Heart right ventricle (tissue), 16 donors: ENCODE measurements at regions not wholly inside any gene's neighbourhood (a gene's known extent, or its start where the extent isn't known, plus 50 kb on each side); places are given as distances from the start of the nearest gene placed in this dataset.

ENCODE experiments used
- ATAC-seq, 8 donors: fragments of 200-7000 bp; cut with Tn5 transposase; one replicate each; pipeline ENCODE4 v1.9.1; 2020; ENCODE audit warnings: mild to moderate bottlenecking in 8 of 8, moderate library complexity in 8 of 8, moderate number of reproducible peaks in 1 of 8
- DNase-seq, 2 donors: peaks; one replicate each; pipeline ENCODE4 v3.0.0-alpha.2; 2020
- H3K27ac ChIP-seq, 10 donors: fragments of 200-600 bp; sonication (generic) in 2 of 10; one replicate each; pipeline versions ENCODE4 v1.5.0 to v1.8.0; 2020 to 2022; ENCODE audit warnings: mild to moderate bottlenecking in 3 of 10
- H3K27me3 ChIP-seq, 7 donors: fragments of 200-600 bp; one replicate each; pipeline ENCODE4 v1.8.0; 2021 to 2022; ENCODE audit warnings: mild to moderate bottlenecking in 2 of 7
- H3K36me3 ChIP-seq, 9 donors: fragments of 200-600 bp; sonication (generic) in 1 of 9; one replicate each; pipeline versions ENCODE4 v1.5.0 to v1.8.0; 2020 to 2022; ENCODE audit warnings: mild to moderate bottlenecking in 2 of 9
- H3K4me1 ChIP-seq, 9 donors: fragments of 200-600 bp; sonication (generic) in 1 of 9; one replicate each; pipeline versions ENCODE4 v1.5.0 to v1.8.0; 2020 to 2022; ENCODE audit warnings: mild to moderate bottlenecking in 4 of 9
- H3K4me3 ChIP-seq, 10 donors: fragments of 200-600 bp; sonication (generic) in 2 of 10; one replicate each; pipeline versions ENCODE4 v1.5.0 to v1.8.0; 2020 to 2022; ENCODE audit warnings: mild to moderate bottlenecking in 7 of 10, moderate library complexity in 2 of 10
- H3K9me3 ChIP-seq, 11 donors: fragments of 200-600 bp in 10 of 11; sonication (generic) in 2 of 11; one replicate each; pipeline versions ENCODE4 v1.5.0 to v1.8.0; 2013 to 2022; ENCODE audit warnings: mild to moderate bottlenecking in 2 of 11, control low read depth in 1 of 11, moderate library complexity in 1 of 11
- WGBS, 2 donors: extraction: QIAGEN DNeasy Blood & Tissue Kit; methylation state at CpG; one replicate each; pipeline ENCODE4 v1.1.7; 2013; ENCODE audit warnings: inconsistent platforms in 1 of 2; 5-methylcytosine and 5-hydroxymethylcytosine counted together
- intact Hi-C, 10 donors: fragments of 100-400 bp; cut with DNase I; formaldehyde crosslinking; loops; one replicate each; pipeline versions ENCODE4 v1.11.1 to v1.14.2; 2022
- TF ChIP-seq, protein P1 (sequence below), 9 donors: fragments of 200-600 bp; sonication (generic) in 2 of 9; IDR thresholded peaks; one replicate each; pipeline versions ENCODE4 v1.5.0 to v1.8.0; 2021 to 2022; ENCODE audit warnings: antibody characterized with exemption in 9 of 9, mild to moderate bottlenecking in 5 of 9, moderate library complexity in 1 of 9
- donor health status: Arrhythmogenic right ventricular cardiomyopathy.
- donor health status: ischemic (EF 13 %, LVEDD 7.1; RV severe dilation, severe dysfunction).
- donor health status: healthy with polysubstance abuse.
- donor health status: DM: no; HTN: yes; CAD: no.
- donor health status: DM: no; HTN: no; CAD: no.
- donor health status: ischemic (EF 25% LVEDD 6.9; RV normal size, moderate dysfunction).
- donor health status: ischemic (EF 25% LVEDD 5.7; RV mildly dilated, moderate dysfunction).
- donor health status: healthy.
- donor health status: DM: yes; HTN: yes; CAD: no.
- donor health status: Ischemic cardiomyopathy.
- donor health status: ischemic (EF 35%, LVEDD 5.7; RV mildly dilated, moderate dysfunction).
- donor health status: nonischemic (EF 11% LVEDD 7.7; RV severe dilation, severe dysfunction).
- donor health status: DM: yes; HTN: yes; CAD: no.
- donor health status: PGD.
- donor health status: ischemic (EF 29% LVEDD 5.4; RV normal size, mild dysfunction).
- donor health status: nonischemic (EF 23%, LVEDD 6.1; RV moderate dilation, normal function).

DNA sequence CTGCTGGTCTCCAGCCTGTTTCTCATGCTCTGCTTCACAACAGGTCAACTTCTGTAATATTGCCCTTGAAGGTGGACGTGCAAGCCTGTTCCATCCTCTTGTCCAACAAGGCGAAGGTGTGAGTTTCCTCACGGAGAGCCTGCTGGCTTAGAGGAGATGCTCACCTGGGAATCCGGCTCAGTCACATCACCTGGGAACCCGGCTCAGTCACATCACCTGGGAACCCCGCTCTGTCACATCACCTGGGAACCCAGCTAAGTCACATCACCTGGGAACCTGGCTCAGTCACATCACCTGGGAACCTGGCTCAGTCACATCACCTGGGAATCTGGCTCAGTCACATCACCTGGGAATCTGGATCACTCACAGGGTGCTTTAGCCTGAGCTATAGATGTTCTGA is 230.1 kb downstream of the ERMARD start:
- peaks cover 0 to 1% (median 0%) of the 10 kb centered on the region in 9 donors for H3K4me1 ChIP-seq
- DNase-seq: no peak
- H3K36me3 ChIP-seq: no peaks in the 10 kb centered on the region
- H3K4me3 ChIP-seq: no peak overlapping the region
- no peak for ATAC-seq
- no peaks in the 10 kb centered on the region for H3K9me3 ChIP-seq
- H3K27ac ChIP-seq: no peak overlapping the region
- TF ChIP-seq, protein P1, sequence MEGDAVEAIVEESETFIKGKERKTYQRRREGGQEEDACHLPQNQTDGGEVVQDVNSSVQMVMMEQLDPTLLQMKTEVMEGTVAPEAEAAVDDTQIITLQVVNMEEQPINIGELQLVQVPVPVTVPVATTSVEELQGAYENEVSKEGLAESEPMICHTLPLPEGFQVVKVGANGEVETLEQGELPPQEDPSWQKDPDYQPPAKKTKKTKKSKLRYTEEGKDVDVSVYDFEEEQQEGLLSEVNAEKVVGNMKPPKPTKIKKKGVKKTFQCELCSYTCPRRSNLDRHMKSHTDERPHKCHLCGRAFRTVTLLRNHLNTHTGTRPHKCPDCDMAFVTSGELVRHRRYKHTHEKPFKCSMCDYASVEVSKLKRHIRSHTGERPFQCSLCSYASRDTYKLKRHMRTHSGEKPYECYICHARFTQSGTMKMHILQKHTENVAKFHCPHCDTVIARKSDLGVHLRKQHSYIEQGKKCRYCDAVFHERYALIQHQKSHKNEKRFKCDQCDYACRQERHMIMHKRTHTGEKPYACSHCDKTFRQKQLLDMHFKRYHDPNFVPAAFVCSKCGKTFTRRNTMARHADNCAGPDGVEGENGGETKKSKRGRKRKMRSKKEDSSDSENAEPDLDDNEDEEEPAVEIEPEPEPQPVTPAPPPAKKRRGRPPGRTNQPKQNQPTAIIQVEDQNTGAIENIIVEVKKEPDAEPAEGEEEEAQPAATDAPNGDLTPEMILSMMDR (IDR thresholded peaks at IDR 0.05): no peak
- H3K27me3 ChIP-seq: peaks cover 0 to 12% (median 0%) of the 10 kb centered on the region in 7 donors
- intact Hi-C loops: no loop called here
- WGBS, 2 donors: 89 to 92% methylated on average over 6 of the region's 6 CpGs

DNA sequence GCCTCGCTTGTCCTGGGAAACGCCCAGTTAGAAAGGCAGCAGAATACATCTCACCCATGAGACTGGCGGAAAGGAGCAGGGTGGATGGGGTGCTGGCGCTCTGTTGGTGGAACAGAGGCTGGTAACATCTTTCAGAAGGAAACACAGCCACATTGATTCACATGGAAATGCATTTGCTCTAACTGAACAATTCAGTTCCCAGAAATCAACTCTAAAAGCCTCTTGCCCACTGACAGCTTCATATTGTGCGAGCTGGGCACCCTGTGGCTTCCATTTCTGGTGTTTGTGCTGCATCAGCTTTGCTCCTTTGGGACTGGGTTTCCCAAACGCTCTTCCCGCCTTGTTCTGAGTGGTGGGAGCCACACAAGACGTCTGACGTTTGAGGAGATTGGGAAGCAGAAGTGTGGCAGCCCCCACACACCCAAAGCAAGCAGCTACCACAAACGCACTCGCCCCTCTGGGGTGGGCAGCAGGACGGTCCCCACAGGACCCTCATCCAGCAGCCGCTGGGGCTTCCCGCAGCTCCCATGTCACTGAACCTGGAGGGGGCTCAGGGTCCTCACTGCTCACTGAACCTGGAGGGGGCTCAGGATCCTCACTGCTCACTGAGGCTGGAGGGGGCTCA is 229.5 kb downstream of the ERMARD start:
- DNase-seq: no peak

GRCh38 chr6:169979873-169980432 is 228.5 kb downstream of the ERMARD start:
- H3K27me3 ChIP-seq: peaks cover 0 to 16% (median 5%) of the 10 kb centered on the region in 7 donors
- ATAC-seq (no peak), DNase-seq (no peak)
- WGBS, 2 donors: 87 to 88% methylated on average over 14 of the region's 14 CpGs
- H3K27ac ChIP-seq: no peak overlapping the region
- H3K36me3 ChIP-seq: no peaks in the 10 kb centered on the region
- H3K4me1 ChIP-seq: peaks cover 0 to 8% (median 0%) of the 10 kb centered on the region in 9 donors
- no peak overlapping the region for H3K4me3 ChIP-seq
- intact Hi-C loops: loop anchor here in 1 of 10 donors (10.0 kb wide), 1 partner anchor 315 kb away; the partner anchor contains the start of gene DLL1
- no peaks in the 10 kb centered on the region for H3K9me3 ChIP-seq
- TF ChIP-seq, protein P1 (IDR thresholded peaks at IDR 0.05): no peak

More for the DNA sequence above, 229.5 kb downstream of the ERMARD start:
- Histone ChIP-seq H3K36me3 (no peaks in the 10 kb centered on the region), H3K4me3 (no peak overlapping the region), H3K27ac (no peak overlapping the region), H3K27me3 (peaks cover 0 to 16% (median 5%) of the 10 kb centered on the region in 7 donors), H3K9me3 (no peaks in the 10 kb centered on the region), H3K4me1 (peaks cover 0 to 7% (median 0%) of the 10 kb centered on the region in 9 donors)
- TF ChIP-seq, protein P1 (IDR thresholded peaks at IDR 0.05): no peak
- no peak for ATAC-seq
- intact Hi-C loops: no loop called here
- 82 to 84% methylated on average over 14 of the region's 14 CpGs for whole genome bisulfite sequencing, 2 donors

- Histone ChIP-seq H3K9me3 (no peaks in the 10 kb centered on the region), H3K4me1 (peaks cover 0 to 8% (median 0%) of the 10 kb centered on the region in 9 donors), H3K27me3 (peaks cover 0 to 16% (median 5%) of the 10 kb centered on the region in 7 donors), H3K4me3 (no peak overlapping the region), H3K27ac (no peak overlapping the region), H3K36me3 (no peaks in the 10 kb centered on the region)
- ATAC-seq: no peak
- DNase-seq: no peak
- 79 to 83% methylated on average over 26 of the region's 26 CpGs for WGBS, 2 donors
- intact Hi-C loops: loop anchor here in 1 of 10 donors (10.0 kb wide), 1 partner anchor 316 kb away; the partner anchor contains the start of gene DLL1
- TF ChIP-seq, protein P1 (IDR thresholded peaks at IDR 0.05): no peak
Measured at GRCh38 chr6:169978615-169979161, 227.3 kb downstream of the ERMARD start.
